ENCODE measurements at regions not wholly inside any gene's neighbourhood (a gene's known extent, or its start where the extent isn't known, plus 50 kb on each side); places are given as distances from the start of the nearest gene placed in this dataset.
"Not testable (repeated sequence)": the region's sequence is repeated elsewhere in the genome, so short reads cannot be mapped to it uniquely, and the experiment has no call there.

GRCh38 chr6:90369024-90369519, 72.4 kb upstream of the BACH2 start:
- no peak for DNase-seq

- no peak for DNase-seq
Observed at GRCh38 chr6:90368601-90369000, 72.0 kb upstream of the BACH2 start.

- DNase-seq = no peak
Observed at GRCh38 chr6:90368001-90368400, 71.4 kb upstream of the BACH2 start.

- no peak for DNase-seq
Observed at GRCh38 chr6:90365565-90366219, 69.0 kb upstream of the BACH2 start.

GRCh38 chr6:90365002-90365401, 68.4 kb upstream of the BACH2 start:
- no peak for DNase-seq

GRCh38 chr6:90364286-90364685, 67.6 kb upstream of the BACH2 start:
- DNase-seq = no peak

GRCh38 chr6:90362318-90362717, 65.7 kb upstream of the BACH2 start:
- DNase-seq = no peak

- no peak for DNase-seq
Observed at GRCh38 chr6:90361174-90361573, 64.5 kb upstream of the BACH2 start.

- not testable (repeated sequence) for DNase-seq
Observed at GRCh38 chr6:90358036-90358770, 61.6 kb upstream of the BACH2 start.

GRCh38 chr6:90356012-90356421, 59.4 kb upstream of the BACH2 start:
- DNase-seq = no peak

- no peak for DNase-seq
Observed at GRCh38 chr6:90354961-90355360, 58.3 kb upstream of the BACH2 start.

- DNase-seq = peak in 1 of 2 experiments; percentile 48
Observed at GRCh38 chr6:90351696-90352095, 55.1 kb upstream of the BACH2 start.

GRCh38 chr6:90350689-90351554, 54.3 kb upstream of the BACH2 start:
- DNase-seq = peak in 1 of 2 experiments; percentile 64

GRCh38 chr6:90347411-90347851, 50.8 kb upstream of the BACH2 start:
- DNase-seq = no peak

- no peak for DNase-seq
Observed at GRCh38 chr6:90346729-90347128, 50.1 kb upstream of the BACH2 start.

Measured in stimulated activated CD4-positive, alpha-beta T cell treated with anti-CD3 and anti-CD28 coated beads, Interleukin-4, amount 100 ng/mL, for 4 hours (primary cell).